ENCODE measurements at regions not wholly inside any gene's neighbourhood (a gene's known extent, or its start where the extent isn't known, plus 50 kb on each side); places are given as distances from the start of the nearest gene placed in this dataset.

GRCh38 chr13:38570706-38571105 is 116.2 kb upstream of the FREM2 start (continued):
- TF ChIP-seq ZNF146 (CRISPR knock-in tag; IDR thresholded peaks at IDR 0.05; ENCODE audit: unreplicated experiment) (no peak), HCFC1 (IDR thresholded peaks at IDR 0.05; ENCODE audit: low read depth, low read length) (no peak), POLR2B (IDR thresholded peaks at IDR 0.05; ENCODE audit: low read depth, partially characterized antibody) (no peak), PHB (CRISPR knock-in tag; IDR thresholded peaks at IDR 0.05) (no peak), FOXA1 (IDR thresholded peaks at IDR 0.05; ENCODE audit: borderline replicate concordance) (no peak)

- no peaks in the 10 kb centered on the region for H3K9me3 ChIP-seq (replicated peaks; ENCODE audit: control insufficient read depth, insufficient read depth, low read depth, low read length)
- no peak overlapping the region for H3K4me3 ChIP-seq
- ATAC-seq, result no peak
- WGBS (ENCODE audit: insufficient coverage, low coverage, missing lambda C conversion rate), result 0% methylated on average over 2 of the region's 2 CpGs
- H3K4me2 ChIP-seq (ENCODE audit: insufficient read depth, low read length), result no peak overlapping the region
- H3K9me1 ChIP-seq (ENCODE audit: control insufficient read depth, insufficient read depth, low read length), result no peaks in the 10 kb centered on the region
- intact Hi-C loops (cut with micrococcal nuclease) (no loop called here), in situ Hi-C loops (cut with MboI) (loop anchor here (25.0 kb wide), 1 partner anchor 1463 kb away; the partner anchor contains the start of gene CSNK1A1L)
- H3K79me2 ChIP-seq (ENCODE audit: control insufficient read depth, insufficient read depth, low read length), result no peaks in the 10 kb centered on the region
- H2AFZ ChIP-seq (ENCODE audit: low read depth, low read length), result no peak overlapping the region
- BruUV-seq (replicated peaks), result no TSS peak
- H3K9ac ChIP-seq (ENCODE audit: insufficient read depth in 1 of 2, low read depth in 2 of 2, low read length in 2 of 2), result no peak overlapping the region
- FAIRE-seq, result no peak
- no peaks in the 10 kb centered on the region for H4K20me1 ChIP-seq (replicated peaks; ENCODE audit: control insufficient read depth, insufficient read depth, low read length)
- TF ChIP-seq RFX5 (IDR thresholded peaks at IDR 0.05; ENCODE audit: low read depth, low read length) (no peak), NKRF (IDR thresholded peaks at IDR 0.05; ENCODE audit: borderline replicate concordance) (no peak), ILF3 (IDR thresholded peaks at IDR 0.05; ENCODE audit: borderline replicate concordance) (no peak), U2AF1 (optimal IDR thresholded peaks at IDR 0.05; ENCODE audit: low read depth, low read length) (no peak), CBX3 (IDR thresholded peaks at IDR 0.05; ENCODE audit: borderline replicate concordance in 1 of 2, low read length in 2 of 2) (no peak), CBX1 (IDR thresholded peaks at IDR 0.05; ENCODE audit: low read depth) (no peak), L3MBTL2 (IDR thresholded peaks at IDR 0.05) (no peak)
- no peaks in the 10 kb centered on the region for H3K4me1 ChIP-seq (replicated peaks in 1 of 2; ENCODE audit: control insufficient read depth in 2 of 2, insufficient read depth in 2 of 2, low read length in 2 of 2)
- H3K27ac ChIP-seq (ENCODE audit: extremely low read depth, low read depth, low read length), result no peak overlapping the region
- H3K36me3 ChIP-seq (ENCODE audit: control insufficient read depth, insufficient read depth, low read length), result no peaks in the 10 kb centered on the region
- H3K27me3 ChIP-seq (ENCODE audit: control insufficient read depth in 2 of 2, insufficient read depth in 2 of 2, low read length in 2 of 2), result no peaks in the 10 kb centered on the region
- CTCF ChIA-PET (ENCODE audit: low intra/inter-chr PET ratio), result no interaction called here
- POLR2A ChIA-PET, result no interaction called here
- no peak for DNase-seq (ENCODE audit: extremely low read depth in 1 of 4, low spot score in 3 of 4)
Observed at GRCh38 chr13:38575427-38575826, 111.5 kb upstream of the FREM2 start.
